Putamen (tissue), 1 donor: ENCODE measurements at regions not wholly inside any gene's neighbourhood (a gene's known extent, or its start where the extent isn't known, plus 50 kb on each side); places are given as distances from the start of the nearest gene placed in this dataset.
A peak's percentile ranks its signal among the peaks of the same experiment; 100 is the strongest.

Experiments used
- DNase-seq: peaks from one replicate; pipeline ENCODE4 v3.0.0-alpha.2; 2016; ENCODE audit warnings: low spot score

GRCh38 chr12:65598688-65599087, 225.6 kb upstream of the HMGA2 start:
- no peak for DNase-seq

- DNase-seq = no peak
Observed at GRCh38 chr12:65602253-65602609, 222.1 kb upstream of the HMGA2 start.

GRCh38 chr12:65602610-65603295, 221.5 kb upstream of the HMGA2 start:
- peak; percentile 60 for DNase-seq

- peak; percentile 1 for DNase-seq
Observed at GRCh38 chr12:65603438-65604351, 220.6 kb upstream of the HMGA2 start.

- no peak for DNase-seq
Observed at GRCh38 chr12:65605019-65605418, 219.3 kb upstream of the HMGA2 start.

GRCh38 chr12:65606008-65606766, 218.1 kb upstream of the HMGA2 start:
- DNase-seq = no peak

GRCh38 chr12:65607401-65607841, 216.9 kb upstream of the HMGA2 start:
- no peak for DNase-seq

GRCh38 chr12:65608319-65608916, 215.9 kb upstream of the HMGA2 start:
- no peak for DNase-seq

- DNase-seq = no peak
Observed at GRCh38 chr12:65609359-65609771, 214.9 kb upstream of the HMGA2 start.

- no peak for DNase-seq
Observed at GRCh38 chr12:65611396-65611795, 212.9 kb upstream of the HMGA2 start.

GRCh38 chr12:65612440-65612839, 211.8 kb upstream of the HMGA2 start:
- DNase-seq = no peak

GRCh38 chr12:65613692-65614091, 210.6 kb upstream of the HMGA2 start:
- DNase-seq = no peak

- no peak for DNase-seq
Observed at GRCh38 chr12:65614259-65614889, 209.9 kb upstream of the HMGA2 start.

GRCh38 chr12:65615118-65615517, 209.2 kb upstream of the HMGA2 start:
- no peak for DNase-seq

- DNase-seq = no peak
Observed at GRCh38 chr12:65616022-65616421, 208.3 kb upstream of the HMGA2 start.

- DNase-seq = no peak
Observed at GRCh38 chr12:65618588-65618987, 205.7 kb upstream of the HMGA2 start.

GRCh38 chr12:65619018-65619417, 205.3 kb upstream of the HMGA2 start:
- no peak for DNase-seq

GRCh38 chr12:65620046-65620445, 204.2 kb upstream of the HMGA2 start:
- DNase-seq = no peak

- no peak for DNase-seq
Observed at GRCh38 chr12:65622056-65622455, 202.2 kb upstream of the HMGA2 start.

GRCh38 chr12:65623507-65623906, 200.8 kb upstream of the HMGA2 start:
- DNase-seq = no peak

- DNase-seq = no peak
Observed at GRCh38 chr12:65624554-65625086, 199.7 kb upstream of the HMGA2 start.
